ENCODE measurements at regions not wholly inside any gene's neighbourhood (a gene's known extent, or its start where the extent isn't known, plus 50 kb on each side); places are given as distances from the start of the nearest gene placed in this dataset.

DNA sequence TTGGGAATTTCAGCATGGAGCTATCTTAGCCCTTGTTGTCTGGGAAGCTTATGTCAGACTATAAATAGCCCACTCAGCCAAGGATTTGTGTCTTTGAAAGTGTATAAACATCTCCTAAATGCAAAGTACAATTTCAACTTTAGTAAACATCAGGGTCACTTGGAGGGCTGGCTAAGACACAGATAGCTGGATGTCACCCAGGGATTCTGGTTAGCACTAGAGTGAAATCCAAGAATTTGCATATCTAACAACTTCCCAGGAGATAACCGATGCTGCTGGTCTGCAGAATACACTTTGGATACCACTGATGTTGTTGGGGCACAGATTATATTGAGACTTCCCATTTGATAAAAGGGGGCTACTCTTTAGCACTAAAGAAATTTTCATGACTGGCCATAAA, 130.9 kb downstream of the PAX1 start:
- no peak for TF ChIP-seq EZH2phosphoT487 (IDR thresholded peaks at IDR 0.05; ENCODE audit: borderline replicate concordance)
- TF ChIP-seq, protein P1, sequence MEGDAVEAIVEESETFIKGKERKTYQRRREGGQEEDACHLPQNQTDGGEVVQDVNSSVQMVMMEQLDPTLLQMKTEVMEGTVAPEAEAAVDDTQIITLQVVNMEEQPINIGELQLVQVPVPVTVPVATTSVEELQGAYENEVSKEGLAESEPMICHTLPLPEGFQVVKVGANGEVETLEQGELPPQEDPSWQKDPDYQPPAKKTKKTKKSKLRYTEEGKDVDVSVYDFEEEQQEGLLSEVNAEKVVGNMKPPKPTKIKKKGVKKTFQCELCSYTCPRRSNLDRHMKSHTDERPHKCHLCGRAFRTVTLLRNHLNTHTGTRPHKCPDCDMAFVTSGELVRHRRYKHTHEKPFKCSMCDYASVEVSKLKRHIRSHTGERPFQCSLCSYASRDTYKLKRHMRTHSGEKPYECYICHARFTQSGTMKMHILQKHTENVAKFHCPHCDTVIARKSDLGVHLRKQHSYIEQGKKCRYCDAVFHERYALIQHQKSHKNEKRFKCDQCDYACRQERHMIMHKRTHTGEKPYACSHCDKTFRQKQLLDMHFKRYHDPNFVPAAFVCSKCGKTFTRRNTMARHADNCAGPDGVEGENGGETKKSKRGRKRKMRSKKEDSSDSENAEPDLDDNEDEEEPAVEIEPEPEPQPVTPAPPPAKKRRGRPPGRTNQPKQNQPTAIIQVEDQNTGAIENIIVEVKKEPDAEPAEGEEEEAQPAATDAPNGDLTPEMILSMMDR (conservative IDR thresholded peaks at IDR 0.05; ENCODE audit: low read length), result no peak
- no peaks in the 10 kb centered on the region for H3K9me2 ChIP-seq (replicated peaks; ENCODE audit: low read depth, low read length)

GRCh38 chr20:21835042-21835441, 129.6 kb downstream of the PAX1 start:
- Histone ChIP-seq H2AFZ (ENCODE audit: low read length) (no peak overlapping the region), H3K36me3 (ENCODE audit: insufficient read depth, low read length) (no peaks in the 10 kb centered on the region), H3K9ac (ENCODE audit: low read depth, low read length, poor library complexity, severe bottlenecking) (no peak overlapping the region), H3K79me2 (ENCODE audit: insufficient read depth, low read length) (no peaks in the 10 kb centered on the region), H4K20me1 (ENCODE audit: insufficient read depth, low read length, poor library complexity, severe bottlenecking) (no peaks in the 10 kb centered on the region), H3K9me2 (replicated peaks; ENCODE audit: low read depth, low read length) (no peaks in the 10 kb centered on the region), H3K4me1 (ENCODE audit: insufficient read depth, low read length, poor library complexity, severe bottlenecking) (no peaks in the 10 kb centered on the region), H3F3A (ENCODE audit: low read depth) (no peaks in the 10 kb centered on the region), H3K27me3 (ENCODE audit: insufficient read depth, low read length, poor library complexity, severe bottlenecking) (no peaks in the 10 kb centered on the region), H3K4me3 (ENCODE audit: low read length, poor library complexity, severe bottlenecking) (no peak overlapping the region), H3K4me2 (ENCODE audit: low read depth, low read length, poor library complexity, severe bottlenecking) (no peak overlapping the region), H3K9me3 (ENCODE audit: insufficient read depth, low read depth, low read length) (no peaks in the 10 kb centered on the region)
- TF ChIP-seq, protein P1 (conservative IDR thresholded peaks at IDR 0.05; ENCODE audit: low read length), result no peak
- no peak for TF ChIP-seq EZH2phosphoT487 (IDR thresholded peaks at IDR 0.05; ENCODE audit: borderline replicate concordance)

More for the DNA sequence above, 130.9 kb downstream of the PAX1 start:
- Histone ChIP-seq H3K4me3 (ENCODE audit: low read length, poor library complexity, severe bottlenecking) (no peak overlapping the region), H4K20me1 (ENCODE audit: insufficient read depth, low read length, poor library complexity, severe bottlenecking) (no peaks in the 10 kb centered on the region), H3K4me1 (ENCODE audit: insufficient read depth, low read length, poor library complexity, severe bottlenecking) (no peaks in the 10 kb centered on the region), H2AFZ (ENCODE audit: low read length) (no peak overlapping the region), H3K4me2 (ENCODE audit: low read depth, low read length, poor library complexity, severe bottlenecking) (no peak overlapping the region), H3F3A (ENCODE audit: low read depth) (no peaks in the 10 kb centered on the region), H3K36me3 (ENCODE audit: insufficient read depth, low read length) (no peaks in the 10 kb centered on the region), H3K79me2 (ENCODE audit: insufficient read depth, low read length) (no peaks in the 10 kb centered on the region), H3K9me3 (ENCODE audit: insufficient read depth, low read depth, low read length) (no peaks in the 10 kb centered on the region), H3K27me3 (ENCODE audit: insufficient read depth, low read length, poor library complexity, severe bottlenecking) (no peaks in the 10 kb centered on the region), H3K9ac (ENCODE audit: low read depth, low read length, poor library complexity, severe bottlenecking) (no peak overlapping the region)

DNA sequence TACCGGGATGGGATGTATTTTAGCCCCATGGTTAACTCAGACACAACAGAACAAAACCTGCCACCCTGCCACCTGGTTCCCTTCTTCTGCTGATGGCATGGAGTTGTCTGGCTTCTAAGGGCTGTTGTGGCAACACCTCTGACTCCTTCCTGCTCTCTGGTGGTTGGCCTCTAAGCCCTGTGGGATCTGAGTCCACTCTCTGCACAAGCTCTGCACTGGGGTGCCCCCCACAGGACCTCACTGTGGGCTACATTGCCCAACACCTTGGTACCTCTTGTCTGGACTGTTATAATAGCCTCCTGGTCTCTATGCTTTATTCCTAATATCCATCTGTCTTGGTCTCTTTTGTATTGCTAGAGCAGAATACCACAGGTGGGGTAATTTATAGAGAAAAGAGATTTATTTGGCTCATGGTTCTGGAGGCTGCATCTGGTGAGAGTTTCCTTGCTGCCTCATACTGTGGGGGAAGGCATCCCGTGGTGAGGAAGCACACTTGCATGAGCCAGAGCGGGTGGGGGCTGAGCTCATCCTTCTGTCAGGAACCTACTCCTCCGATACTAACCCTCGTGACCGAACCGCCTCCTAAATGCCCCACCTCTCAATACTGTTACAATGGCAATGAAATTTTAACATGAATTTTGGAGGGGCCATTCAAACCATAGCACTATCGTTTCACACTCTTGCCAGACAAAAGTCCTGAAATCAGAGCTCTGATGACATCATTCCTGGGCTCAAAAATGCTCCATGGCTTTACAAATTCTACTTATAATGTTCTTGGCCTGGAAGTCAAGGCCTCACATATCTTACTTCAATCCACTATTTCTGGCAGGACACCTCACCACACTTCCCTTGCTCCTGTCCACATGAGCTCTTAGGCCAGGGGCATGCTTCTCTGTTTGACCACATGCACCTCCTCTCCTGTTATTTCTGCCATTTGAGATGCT, 127.2 kb downstream of the PAX1 start:
- no peak overlapping the region for H3K4me2 ChIP-seq (ENCODE audit: low read depth, low read length, poor library complexity, severe bottlenecking)
- no peak overlapping the region for H3K9ac ChIP-seq (ENCODE audit: low read depth, low read length, poor library complexity, severe bottlenecking)
- H3K9me3 ChIP-seq (ENCODE audit: insufficient read depth, low read depth, low read length), result no peaks in the 10 kb centered on the region
- no peak overlapping the region for H3K4me3 ChIP-seq (ENCODE audit: low read length, poor library complexity, severe bottlenecking)
- H3K36me3 ChIP-seq (ENCODE audit: insufficient read depth, low read length), result no peaks in the 10 kb centered on the region
- no peaks in the 10 kb centered on the region for H3F3A ChIP-seq (ENCODE audit: low read depth)
- no peaks in the 10 kb centered on the region for H3K4me1 ChIP-seq (ENCODE audit: insufficient read depth, low read length, poor library complexity, severe bottlenecking)
- no peak for TF ChIP-seq EZH2phosphoT487 (IDR thresholded peaks at IDR 0.05; ENCODE audit: borderline replicate concordance)
- TF ChIP-seq, protein P1 (conservative IDR thresholded peaks at IDR 0.05; ENCODE audit: low read length), result no peak
- H2AFZ ChIP-seq (ENCODE audit: low read length), result no peak overlapping the region
- H3K79me2 ChIP-seq (ENCODE audit: insufficient read depth, low read length), result no peaks in the 10 kb centered on the region
- no peaks in the 10 kb centered on the region for H3K27me3 ChIP-seq (ENCODE audit: insufficient read depth, low read length, poor library complexity, severe bottlenecking)
- no peaks in the 10 kb centered on the region for H4K20me1 ChIP-seq (ENCODE audit: insufficient read depth, low read length, poor library complexity, severe bottlenecking)
- no peaks in the 10 kb centered on the region for H3K9me2 ChIP-seq (replicated peaks; ENCODE audit: low read depth, low read length)

All from Loucy (cell line).